ENCODE measurements at regions not wholly inside any gene's neighbourhood (a gene's known extent, or its start where the extent isn't known, plus 50 kb on each side); places are given as distances from the start of the nearest gene placed in this dataset.

DNA sequence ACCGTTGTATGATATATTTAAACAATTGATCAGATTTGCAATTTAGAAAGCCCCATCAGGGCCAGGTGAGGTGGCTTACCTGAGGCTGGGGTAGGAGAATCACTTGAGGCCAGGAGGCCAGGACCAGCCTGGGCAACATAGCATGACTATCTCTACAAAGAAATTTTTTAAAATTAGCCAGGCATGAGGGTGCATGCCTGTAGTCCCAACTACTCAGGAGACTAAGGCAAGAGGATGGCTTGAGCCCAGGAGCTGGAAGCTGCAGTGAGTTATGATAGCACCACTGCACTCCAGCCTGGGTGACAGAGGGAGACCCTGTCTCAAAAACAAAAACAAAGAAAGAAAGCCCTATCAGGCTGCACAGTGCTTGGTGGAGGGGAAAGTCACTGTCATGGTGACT lies 159.9 kb upstream of the RAB4A start:
- TF ChIP-seq, protein P1, sequence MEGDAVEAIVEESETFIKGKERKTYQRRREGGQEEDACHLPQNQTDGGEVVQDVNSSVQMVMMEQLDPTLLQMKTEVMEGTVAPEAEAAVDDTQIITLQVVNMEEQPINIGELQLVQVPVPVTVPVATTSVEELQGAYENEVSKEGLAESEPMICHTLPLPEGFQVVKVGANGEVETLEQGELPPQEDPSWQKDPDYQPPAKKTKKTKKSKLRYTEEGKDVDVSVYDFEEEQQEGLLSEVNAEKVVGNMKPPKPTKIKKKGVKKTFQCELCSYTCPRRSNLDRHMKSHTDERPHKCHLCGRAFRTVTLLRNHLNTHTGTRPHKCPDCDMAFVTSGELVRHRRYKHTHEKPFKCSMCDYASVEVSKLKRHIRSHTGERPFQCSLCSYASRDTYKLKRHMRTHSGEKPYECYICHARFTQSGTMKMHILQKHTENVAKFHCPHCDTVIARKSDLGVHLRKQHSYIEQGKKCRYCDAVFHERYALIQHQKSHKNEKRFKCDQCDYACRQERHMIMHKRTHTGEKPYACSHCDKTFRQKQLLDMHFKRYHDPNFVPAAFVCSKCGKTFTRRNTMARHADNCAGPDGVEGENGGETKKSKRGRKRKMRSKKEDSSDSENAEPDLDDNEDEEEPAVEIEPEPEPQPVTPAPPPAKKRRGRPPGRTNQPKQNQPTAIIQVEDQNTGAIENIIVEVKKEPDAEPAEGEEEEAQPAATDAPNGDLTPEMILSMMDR (IDR thresholded peaks at IDR 0.05; ENCODE audit: low read length), result no peak
- TF ChIP-seq EZH2 (optimal IDR thresholded peaks at IDR 0.05; ENCODE audit: low read depth, low read length) (no peak), EZH2phosphoT487 (IDR thresholded peaks at IDR 0.05; ENCODE audit: low read length) (no peak)
